ENCODE measurements at regions not wholly inside any gene's neighbourhood (a gene's known extent, or its start where the extent isn't known, plus 50 kb on each side); places are given as distances from the start of the nearest gene placed in this dataset.
"Not testable (repeated sequence)": the region's sequence is repeated elsewhere in the genome, so short reads cannot be mapped to it uniquely, and the experiment has no call there.

DNA sequence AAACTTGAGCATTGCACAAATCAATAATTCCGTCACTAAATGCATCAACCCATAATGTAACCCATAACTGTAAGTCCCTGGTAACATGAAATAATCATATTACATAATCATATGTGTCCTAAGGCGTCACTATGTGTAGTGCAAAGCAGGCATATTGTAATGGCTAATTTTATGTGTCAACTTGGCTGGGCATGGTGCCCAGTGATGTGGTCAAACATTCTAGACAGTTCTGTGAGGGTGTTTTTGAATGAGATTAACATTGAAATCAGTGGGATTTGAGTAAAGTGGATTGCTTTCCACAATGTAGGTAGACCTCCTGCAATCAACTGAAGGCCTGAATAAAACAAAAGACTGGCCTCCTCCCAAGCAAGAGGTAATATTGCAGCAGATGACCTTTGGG is 794.4 kb upstream of the ACO1 start:
- DNase-seq, result no peak

DNA sequence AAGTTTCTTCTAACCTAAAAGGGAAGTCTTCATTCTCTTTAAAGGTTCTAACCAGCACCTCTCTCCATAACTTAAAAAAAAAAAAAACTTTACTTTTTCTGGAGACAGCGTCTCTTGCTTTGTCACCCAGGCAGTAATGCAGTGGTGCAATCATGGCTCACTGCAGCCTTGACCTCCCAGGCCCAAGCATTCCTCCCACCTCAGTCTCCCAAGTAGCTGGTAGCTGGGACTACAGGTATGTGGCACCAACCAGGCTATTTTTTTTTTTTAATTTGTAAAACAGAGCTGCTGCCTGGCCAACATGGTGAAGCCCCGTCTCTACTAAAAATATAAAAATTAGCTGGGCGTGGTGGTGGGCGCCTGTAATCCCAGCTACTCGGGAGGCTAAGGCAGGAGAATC is 787.4 kb upstream of the ACO1 start:
- DNase-seq, result not testable (repeated sequence)

DNA sequence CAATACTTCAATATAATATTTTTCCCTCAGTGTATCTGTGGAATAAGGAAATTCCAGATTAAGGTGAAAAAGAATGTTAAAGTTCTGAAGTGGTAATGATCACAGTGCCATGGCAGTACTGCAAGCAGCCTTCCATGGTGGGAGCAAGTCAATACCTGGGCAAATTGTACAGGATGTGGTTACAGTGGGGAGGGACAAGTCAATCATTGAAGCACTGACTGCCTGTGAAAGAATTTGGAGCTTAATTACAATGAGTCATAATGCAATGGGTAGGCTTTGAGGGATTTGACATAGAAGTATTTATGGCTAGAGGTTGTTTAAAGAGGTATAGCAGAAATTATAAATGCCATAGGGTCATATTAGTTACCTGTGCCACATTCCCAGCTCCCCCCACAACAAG is 786.5 kb upstream of the ACO1 start:
- no peak for DNase-seq

DNA sequence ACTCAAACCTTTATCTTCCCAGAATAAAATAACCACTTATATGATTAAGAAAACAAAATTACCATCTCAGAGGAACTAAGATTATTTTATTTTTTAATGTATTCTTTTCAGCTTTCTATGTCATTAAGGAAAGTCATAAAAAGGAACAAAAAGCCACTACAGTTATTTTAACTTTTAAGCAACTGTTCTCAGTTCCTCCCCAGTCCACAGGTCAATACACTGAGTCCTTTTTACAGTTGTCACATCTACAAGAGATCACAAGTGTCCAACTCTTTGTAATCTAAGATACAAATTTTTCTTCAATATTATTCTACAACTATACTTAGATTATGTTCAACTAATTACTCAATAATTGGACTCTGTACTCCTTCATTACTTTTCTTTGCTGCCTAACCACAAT is 782.8 kb upstream of the ACO1 start:
- no peak for DNase-seq

DNA sequence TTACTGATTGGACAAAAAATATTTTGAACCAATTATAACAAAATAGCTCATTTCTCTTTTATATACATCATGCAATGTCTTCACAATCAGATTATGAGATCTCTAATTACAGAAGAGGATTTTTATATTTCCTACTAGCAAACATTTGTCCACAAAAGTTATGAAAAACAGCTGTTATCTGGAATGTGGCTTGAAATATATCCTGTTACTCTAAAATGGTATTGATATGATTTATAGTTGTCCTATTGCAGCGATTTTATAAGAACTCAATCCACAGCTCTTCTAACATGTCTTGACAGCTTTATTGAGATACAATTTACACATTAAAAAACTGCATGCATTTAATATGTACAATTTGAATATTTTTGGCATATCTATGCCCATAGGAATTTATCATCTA is 779.9 kb upstream of the ACO1 start:
- DNase-seq, result no peak

DNA sequence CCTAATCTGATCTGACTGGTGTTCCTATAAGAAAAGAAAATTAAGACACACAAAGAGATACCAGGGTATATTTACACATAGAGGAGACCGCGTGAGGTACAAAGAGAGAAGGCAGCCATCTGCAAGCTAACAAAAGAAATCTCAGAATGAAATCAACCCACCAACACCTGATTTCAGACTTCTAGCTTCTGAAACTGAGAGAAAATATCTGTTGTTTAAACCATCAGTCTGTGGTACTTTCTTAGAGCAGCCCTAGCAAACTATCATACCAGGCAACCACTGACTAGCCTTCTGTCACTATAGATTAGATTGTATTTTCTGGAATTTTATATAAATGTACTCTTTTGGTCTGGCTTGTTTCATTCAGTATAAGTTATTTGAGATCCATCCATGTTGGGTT is 779.3 kb upstream of the ACO1 start:
- no peak for DNase-seq

DNA sequence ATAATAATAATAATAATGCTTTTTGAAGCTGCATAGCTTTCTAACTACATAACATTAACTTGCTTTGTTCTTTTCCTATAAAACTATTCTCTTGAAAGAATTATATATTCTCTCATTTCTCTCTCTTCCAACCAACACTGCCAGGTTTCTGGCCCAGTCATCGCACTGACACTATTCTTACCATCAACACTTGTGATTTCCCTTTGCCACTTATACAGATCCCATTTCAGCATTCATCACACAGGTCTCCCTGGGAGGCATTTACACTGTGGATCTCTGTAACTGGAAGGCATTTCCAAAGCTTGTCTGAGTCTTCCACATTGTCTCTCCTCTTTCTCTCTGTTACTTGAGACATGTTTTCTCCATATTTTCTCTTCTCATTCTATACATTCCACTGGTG is 777.8 kb upstream of the ACO1 start:
- no peak for DNase-seq

DNA sequence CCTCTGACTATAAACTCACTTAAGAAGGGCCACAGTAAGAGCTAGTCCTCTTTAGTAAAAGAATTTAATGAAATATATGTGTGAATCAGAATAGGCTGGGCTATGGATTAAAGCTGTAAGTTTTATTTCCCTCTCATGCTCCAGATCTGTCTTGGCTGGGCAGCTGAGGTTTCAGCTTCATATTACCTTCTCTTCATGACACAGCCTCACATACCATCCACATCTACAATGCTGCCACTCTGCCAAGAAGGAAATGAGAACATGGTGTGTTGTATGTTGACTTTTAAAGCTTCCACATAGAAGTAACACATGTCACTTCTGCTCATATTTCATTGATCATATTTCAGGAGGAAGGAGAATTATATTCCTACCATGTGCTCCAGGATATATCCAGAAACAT is 776.0 kb upstream of the ACO1 start:
- DNase-seq, result no peak

DNA sequence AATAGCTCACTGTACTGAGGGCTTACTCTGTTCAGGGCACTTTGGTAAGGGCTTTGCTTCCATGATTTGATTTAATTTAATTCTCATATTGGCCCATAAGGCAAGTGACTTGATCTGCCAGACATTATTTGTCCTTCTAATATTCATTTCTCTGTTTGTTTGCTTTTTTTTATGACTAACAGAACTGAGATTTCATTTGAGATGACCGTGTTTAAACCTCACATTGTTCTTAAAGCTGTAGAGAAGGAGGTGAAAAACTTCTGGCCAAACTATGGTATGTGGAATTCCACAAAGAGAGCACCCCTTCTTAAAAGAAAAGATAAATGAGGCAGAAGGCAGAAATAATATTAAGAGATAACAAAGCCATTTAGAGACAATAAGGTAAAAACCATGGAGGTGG is 775.6 kb upstream of the ACO1 start:
- no peak for DNase-seq

DNA sequence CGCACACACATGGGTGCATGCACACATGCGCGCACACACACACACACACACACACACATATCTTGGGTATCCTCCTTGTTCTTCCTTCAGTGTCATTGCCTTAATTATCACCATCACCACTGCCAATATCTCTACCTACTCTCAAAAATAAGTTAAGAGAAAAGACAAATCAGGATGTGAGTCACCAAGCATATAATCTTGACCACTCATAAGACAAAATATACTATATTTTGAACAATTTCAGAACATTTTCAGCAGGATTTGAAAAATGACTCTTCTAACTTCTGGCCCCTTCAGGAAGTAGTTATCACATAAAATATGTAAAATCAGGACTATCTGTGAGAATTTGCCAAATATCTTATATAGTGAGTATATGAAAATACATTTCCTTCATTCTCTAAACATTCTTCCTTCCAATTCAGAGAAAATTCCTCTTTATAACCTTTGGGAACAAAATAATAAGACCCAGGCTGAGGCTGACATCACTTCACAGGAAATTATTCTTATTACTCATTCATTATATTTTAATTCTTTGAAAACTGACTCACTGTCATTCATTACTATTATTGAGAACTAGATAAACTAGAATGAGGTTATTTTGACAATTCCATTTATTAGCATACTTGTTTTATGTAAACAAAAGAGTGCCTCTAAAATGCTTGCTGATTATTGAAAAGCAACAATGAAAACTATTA is 772.0 kb upstream of the ACO1 start:
- DNase-seq, result no peak

DNA sequence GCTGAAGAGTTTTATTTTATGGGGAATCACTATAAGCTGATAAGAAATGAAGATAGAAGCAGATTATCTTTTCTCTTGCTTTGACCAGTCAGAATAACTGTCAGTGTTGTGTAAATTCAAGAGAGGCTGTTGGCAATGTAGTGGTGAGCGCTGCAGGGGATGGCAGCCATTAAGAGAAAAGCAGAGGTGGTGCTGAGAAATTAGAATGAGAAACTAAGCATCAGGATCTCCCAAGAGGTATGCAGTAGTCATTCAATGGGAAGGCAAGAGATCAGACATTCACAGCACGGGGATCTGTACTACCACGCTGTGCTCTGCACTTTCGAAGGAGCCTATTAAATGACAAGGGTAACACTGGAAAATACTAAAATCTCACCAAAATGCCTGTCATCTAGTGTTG is 768.5 kb upstream of the ACO1 start:
- no peak for DNase-seq

DNA sequence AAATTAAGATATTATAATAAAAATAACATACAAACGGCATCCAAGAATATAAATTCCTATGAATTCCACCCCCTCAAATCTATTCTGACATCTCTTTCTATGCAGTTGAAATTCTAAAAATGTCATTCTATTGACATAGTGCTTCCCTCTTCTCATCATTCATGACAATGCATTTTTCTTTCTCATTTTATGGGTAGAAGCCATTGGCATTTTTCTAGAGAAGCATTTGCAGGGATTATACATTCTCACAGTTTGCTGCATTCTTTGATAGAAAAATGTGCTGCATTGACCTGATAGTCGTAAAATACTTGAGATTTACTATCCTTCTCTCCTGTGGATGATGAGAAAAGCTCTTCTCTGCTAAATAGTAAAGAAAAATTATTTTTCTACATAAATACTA is 760.9 kb upstream of the ACO1 start:
- no peak for DNase-seq

DNA sequence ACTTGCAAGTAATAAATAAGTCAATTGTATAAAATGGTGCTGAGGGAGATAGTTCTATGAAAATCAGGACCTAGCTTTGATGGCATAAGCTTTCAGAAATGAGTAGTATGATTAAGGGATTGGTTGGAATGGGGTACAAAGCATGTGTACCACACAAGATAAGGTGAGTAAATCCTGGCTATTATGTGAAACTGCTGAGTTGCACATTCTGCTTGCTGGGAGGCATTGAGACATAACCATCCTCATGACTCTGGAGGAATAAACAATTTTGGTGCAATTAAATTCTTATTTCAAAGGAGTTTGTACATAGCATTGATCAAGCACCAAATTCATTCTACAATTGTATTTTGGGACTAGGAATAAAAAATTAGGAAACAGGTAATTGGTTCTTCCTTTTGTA is 755.2 kb upstream of the ACO1 start:
- DNase-seq, result no peak

DNA sequence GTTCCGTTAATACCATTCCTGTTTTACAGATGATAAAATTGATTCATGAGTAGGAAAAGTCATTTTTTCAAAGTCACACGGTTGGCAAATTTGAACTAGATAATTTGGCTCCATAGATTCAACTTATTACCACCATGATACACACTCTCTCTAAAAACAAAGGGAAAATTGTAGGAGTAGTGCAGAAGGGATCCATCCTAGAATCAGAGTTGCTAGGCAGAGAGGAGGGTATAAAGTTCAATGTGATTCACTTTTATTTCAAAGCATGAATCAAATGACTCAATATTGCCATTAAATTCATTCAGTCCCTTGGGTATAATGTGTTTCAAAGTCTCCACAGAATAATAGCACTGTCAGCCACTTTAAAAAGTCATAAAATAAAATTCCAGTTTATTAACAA is 747.2 kb upstream of the ACO1 start:
- no peak for DNase-seq

DNA sequence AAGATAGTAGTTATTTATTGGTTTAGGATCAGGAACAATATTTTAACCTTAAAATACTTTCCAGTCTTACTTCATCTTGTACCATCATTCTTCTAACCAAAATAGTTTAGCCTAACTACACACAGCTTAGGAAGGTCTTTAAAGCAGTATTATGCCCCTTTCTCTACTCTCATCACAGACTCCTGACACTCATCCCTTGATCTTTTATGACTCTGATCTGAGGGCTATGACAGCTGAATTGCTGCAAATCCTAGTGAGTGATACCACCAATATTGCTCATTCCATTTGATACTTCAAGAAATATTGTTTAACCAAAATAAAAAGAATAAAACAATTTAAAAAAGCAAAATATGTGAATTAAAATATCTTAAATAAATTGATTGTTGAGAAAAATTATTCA is 746.6 kb upstream of the ACO1 start:
- DNase-seq, result no peak

DNA sequence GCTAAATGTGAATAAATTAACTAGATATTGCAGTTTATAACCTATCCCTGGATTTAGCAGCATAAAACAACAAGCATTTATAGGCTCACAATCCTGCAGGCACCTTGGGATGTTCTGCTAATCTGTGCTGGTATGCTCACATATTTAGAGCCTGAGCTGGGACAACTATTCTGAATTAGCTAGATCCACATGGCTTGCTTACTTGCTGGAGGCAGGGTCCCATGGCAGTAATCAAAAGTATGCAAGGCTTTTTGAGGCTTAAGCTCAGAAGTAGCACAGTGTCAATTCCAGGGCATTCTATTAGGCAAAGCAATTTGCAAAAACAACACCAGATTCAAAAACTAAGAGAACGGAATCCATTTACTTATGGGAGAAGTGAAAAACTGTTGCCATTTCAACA is 745.0 kb upstream of the ACO1 start:
- DNase-seq, result no peak

DNA sequence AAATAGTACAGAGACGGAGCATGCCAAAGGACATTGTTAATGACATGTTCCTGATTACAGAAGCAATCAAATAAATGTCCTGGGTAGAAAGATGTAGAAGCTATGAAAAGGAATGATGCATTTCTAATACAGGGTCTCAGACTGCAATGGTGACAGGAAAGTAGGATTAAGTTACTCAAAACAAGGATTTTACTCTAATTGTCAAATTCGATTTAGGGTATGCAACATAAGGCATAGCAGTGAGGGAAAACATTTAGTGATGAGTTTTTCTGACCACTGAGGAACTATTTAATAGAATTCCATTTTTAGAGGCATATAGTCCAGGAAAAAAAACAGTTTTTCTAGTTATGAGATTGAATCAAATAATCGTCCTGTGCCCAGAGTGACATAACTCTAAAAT is 715.1 kb upstream of the ACO1 start:
- no peak for DNase-seq

DNA sequence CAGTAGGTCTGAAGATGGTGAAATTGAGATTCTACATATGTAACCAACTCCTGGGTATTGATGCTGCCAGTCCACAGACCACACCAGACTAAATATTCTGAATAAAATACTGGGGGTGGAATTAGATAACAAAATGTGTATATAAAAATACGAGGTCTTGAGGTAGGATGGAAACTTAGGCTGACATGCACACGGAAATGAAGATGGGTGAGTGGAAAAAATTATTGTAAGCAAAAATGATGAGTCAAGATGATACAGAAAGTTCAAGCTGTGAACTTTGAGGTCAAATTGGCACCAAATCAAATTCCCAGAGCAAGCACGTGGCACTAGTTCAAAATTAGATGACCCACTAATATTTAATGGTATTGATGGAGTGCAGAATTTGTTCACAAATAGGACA is 713.4 kb upstream of the ACO1 start:
- DNase-seq, result no peak

DNA sequence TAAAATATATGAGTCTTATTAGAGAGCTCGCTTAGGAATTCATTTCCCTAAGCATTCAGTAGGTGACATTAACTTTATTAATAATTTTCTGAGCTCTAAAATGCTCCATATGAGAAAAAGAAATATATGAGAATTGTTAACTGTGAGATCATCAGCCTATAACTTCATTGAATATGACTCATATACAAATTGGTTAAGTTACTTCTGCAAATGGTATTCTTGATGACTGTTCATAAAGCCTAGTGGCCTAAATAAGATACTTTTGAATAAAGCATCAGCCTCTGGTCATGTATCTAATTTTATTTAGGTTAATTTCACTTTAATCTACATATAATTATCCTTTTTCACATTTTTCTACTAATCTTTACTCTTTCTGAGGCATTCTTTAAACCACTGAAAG is 710.2 kb upstream of the ACO1 start:
- DNase-seq, result no peak

DNA sequence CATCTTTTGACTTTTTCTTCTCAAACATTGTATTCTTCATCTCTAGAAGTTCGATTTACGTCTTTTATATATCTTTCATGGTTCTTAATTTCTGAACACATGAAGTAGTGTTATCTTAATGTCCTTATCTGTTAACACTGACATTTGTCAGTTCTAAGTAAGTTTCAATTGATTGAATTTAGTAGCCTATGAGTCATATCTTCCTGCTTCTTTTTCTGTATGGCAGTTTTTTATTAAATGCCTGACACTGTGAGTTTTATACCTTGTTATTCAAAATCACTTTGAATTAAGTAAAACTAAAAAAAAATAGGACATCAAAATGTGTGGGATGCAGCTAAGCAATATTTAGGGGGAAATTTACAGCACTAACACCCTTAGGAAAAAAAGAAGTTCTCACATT is 707.0 kb upstream of the ACO1 start:
- DNase-seq, result no peak

DNA sequence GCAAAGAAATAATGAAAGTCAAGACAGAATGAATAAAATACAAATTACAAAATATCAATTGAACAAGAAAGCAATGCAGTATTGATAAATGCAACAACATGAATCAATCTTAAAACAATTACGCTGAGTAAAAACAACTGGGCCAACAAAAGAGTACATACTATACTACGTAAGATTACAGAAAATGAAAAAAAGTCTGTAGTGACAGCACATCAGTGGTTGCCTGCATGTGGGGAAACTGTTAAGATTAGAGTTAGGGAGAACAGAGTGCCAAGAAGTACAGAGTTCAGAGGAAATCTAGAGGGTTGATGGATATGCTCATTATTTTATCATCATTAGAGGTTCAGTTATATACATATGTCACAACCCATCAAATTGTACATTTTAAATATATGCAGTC is 706.6 kb upstream of the ACO1 start:
- DNase-seq, result no peak

DNA sequence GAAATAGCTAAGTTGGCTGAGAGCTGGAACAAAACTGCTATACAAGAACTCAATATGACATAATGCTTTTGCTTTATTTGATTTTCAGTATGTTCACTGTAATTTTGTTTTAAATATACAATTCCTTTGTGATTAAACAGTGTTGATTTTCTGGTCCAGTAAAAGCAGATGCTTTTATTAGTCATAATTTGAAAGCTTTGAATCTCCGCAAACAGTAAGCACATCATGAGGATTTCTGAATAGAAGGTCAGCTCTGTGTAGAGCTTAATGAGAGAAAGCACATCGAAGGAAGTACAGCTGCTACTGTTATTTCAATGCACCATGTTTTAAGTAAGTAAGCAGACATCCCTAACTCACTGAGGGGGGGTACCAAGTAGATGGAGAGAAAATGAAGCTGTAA is 701.3 kb upstream of the ACO1 start:
- DNase-seq, result no peak

DNA sequence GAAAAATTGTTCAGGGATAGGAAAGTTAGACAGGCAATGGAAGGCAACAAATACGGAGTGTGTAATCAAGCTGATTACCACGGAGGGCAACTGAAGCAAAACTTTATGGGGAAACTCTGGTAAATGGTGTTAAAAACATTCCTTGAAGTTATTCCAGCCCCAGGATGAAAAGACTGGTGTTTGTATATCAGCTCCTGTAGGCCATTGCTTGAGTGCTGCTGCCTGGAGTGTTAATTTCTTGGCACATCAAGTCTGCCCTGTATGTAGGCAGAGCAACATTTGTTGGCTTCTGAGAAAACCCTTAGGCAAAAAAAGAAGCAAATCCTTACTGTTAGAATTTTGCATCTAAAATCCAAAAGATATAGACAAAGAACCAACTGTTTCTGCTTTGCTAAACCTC is 686.5 kb upstream of the ACO1 start:
- no peak for DNase-seq

DNA sequence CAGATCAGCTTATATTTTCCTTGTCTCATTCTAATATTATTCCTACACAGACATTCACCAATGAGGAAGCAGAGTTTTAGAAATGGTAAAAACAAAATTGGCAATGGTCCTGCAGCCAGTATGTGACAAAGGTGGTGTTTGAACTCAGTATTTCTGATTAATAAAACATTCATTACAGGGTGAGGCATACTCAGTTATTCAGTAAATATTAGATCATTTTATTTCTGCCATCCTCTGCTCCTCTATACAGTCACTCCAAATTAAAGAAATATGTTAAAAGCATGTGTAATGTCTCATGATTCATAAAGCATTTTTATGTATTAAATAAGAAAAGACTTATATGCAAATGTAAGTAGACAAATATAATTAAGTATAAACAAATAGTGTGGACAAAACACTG is 684.6 kb upstream of the ACO1 start:
- no peak for DNase-seq

DNA sequence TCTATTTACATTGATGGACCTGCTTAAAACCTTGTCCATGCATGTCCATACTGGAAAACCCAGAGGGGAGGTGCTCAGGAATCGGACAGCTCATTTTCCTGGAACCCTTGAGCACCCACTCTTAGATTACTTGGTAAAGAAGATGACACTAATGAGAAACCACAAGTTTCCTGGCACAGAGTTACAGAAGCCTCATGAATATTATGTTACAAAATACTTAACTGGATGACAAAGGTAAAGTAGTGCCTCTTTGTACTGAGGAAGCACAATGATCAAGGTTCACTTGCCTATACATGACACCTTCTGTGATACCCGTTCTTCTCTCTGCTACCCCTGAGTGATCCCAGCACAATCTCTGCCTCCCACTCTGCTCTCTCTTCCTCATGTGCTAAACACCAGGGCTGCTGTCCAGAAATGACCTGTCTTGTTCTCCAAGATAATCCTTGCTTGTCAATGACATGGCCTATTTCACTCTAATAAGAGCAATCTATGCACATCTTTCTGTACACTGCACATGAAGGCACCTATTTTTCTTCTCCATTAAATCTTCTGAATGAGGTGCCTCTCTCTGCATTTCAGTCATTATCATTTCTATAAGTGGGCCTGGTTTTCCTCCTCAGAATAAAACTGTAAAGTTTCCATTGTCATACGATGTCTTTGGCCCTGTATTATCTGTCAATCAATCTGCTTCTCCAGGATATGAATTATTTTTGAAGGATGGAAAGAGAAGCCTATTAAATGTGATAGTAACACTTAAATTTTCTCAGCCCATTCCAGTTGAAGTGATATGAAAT is 684.0 kb upstream of the ACO1 start:
- DNase-seq, result no peak

Measured in CD4-positive, alpha-beta T cell treated with Interleukin-15 for 1 hour (primary cell).